HT-29 (cell line): ENCODE measurements at regions not wholly inside any gene's neighbourhood (a gene's known extent, or its start where the extent isn't known, plus 50 kb on each side); places are given as distances from the start of the nearest gene placed in this dataset.
A peak's percentile ranks its signal among the peaks of the same experiment; 100 is the strongest.

Experiments
- DNase-seq: peaks from one replicate; pipeline ENCODE4 v3.0.0-alpha.2; 2015; ENCODE audit warnings: low spot score

GRCh38 chr12:114783089-114783618 is 99.2 kb upstream of the TBX3 start:
- DNase-seq, result no peak

- no peak for DNase-seq
Measured at GRCh38 chr12:114780746-114781399, 96.9 kb upstream of the TBX3 start.

GRCh38 chr12:114779647-114780046 is 95.7 kb upstream of the TBX3 start:
- DNase-seq, result no peak

GRCh38 chr12:114779186-114779585 is 95.2 kb upstream of the TBX3 start:
- DNase-seq, result no peak

- DNase-seq, result peak; percentile 13
Measured at GRCh38 chr12:114776731-114777442, 92.9 kb upstream of the TBX3 start.

GRCh38 chr12:114774699-114775098 is 90.7 kb upstream of the TBX3 start:
- no peak for DNase-seq

GRCh38 chr12:114774197-114774596 is 90.2 kb upstream of the TBX3 start:
- DNase-seq, result peak; percentile 31

- peak; percentile 41 for DNase-seq
Measured at GRCh38 chr12:114770323-114770722, 86.3 kb upstream of the TBX3 start.

GRCh38 chr12:114769634-114770033 is 85.7 kb upstream of the TBX3 start:
- DNase-seq, result no peak

- no peak for DNase-seq
Measured at GRCh38 chr12:114767906-114768722, 84.1 kb upstream of the TBX3 start.

- no peak for DNase-seq
Measured at GRCh38 chr12:114767084-114767760, 83.2 kb upstream of the TBX3 start.

GRCh38 chr12:114765960-114766691 is 82.2 kb upstream of the TBX3 start:
- DNase-seq, result no peak

GRCh38 chr12:114764510-114764909 is 80.5 kb upstream of the TBX3 start:
- no peak for DNase-seq

GRCh38 chr12:114762490-114763110 is 78.6 kb upstream of the TBX3 start:
- DNase-seq, result no peak

- DNase-seq, result no peak
Measured at GRCh38 chr12:114760151-114760877, 76.3 kb upstream of the TBX3 start.

- DNase-seq, result no peak
Measured at GRCh38 chr12:114759635-114760034, 75.7 kb upstream of the TBX3 start.

GRCh38 chr12:114757684-114758325 is 73.8 kb upstream of the TBX3 start:
- no peak for DNase-seq

GRCh38 chr12:114752217-114752616 is 68.2 kb upstream of the TBX3 start:
- DNase-seq, result no peak

GRCh38 chr12:114751712-114752111 is 67.7 kb upstream of the TBX3 start:
- DNase-seq, result no peak
